Suprapubic skin (tissue), 4 donors: ENCODE measurements at regions not wholly inside any gene's neighbourhood (a gene's known extent, or its start where the extent isn't known, plus 50 kb on each side); places are given as distances from the start of the nearest gene placed in this dataset.

Experiments
- DNase-seq, 2 donors: peaks; one replicate each; pipeline ENCODE4 v3.0.0-alpha.2; 2019; ENCODE audit warnings: low spot score in 2 of 2
- H3K27ac ChIP-seq: fragments of 200-600 bp; sonication (generic); one replicate; pipeline ENCODE4 v1.5.1; 2019
- H3K27me3 ChIP-seq: fragments of 200-600 bp; sonication (generic); one replicate; pipeline ENCODE4 v1.5.1; 2019
- H3K36me3 ChIP-seq: fragments of 200-600 bp; sonication (generic); one replicate; pipeline ENCODE4 v1.5.1; 2019
- H3K4me1 ChIP-seq: fragments of 200-600 bp; sonication (generic); one replicate; pipeline ENCODE4 v1.5.1; 2019
- H3K4me3 ChIP-seq: fragments of 200-600 bp; sonication (generic); one replicate; pipeline ENCODE4 v1.5.1; 2019; ENCODE audit warnings: mild to moderate bottlenecking
- H3K9me3 ChIP-seq: fragments of 200-600 bp; sonication (generic); one replicate; pipeline ENCODE4 v1.5.1; 2019
- EP300 ChIP-seq: sonication (generic); formaldehyde crosslinking; IDR thresholded peaks from one replicate; pipeline ENCODE4 v1.6.1; 2017; ENCODE audit warnings: antibody characterized with exemption
- POLR2A ChIP-seq, 2 donors: fragments of 450-650 bp; IDR thresholded peaks; one replicate each; pipeline ENCODE4 v1.6.1; 2017; ENCODE audit warnings: antibody characterized with exemption in 2 of 2, mild to moderate bottlenecking in 2 of 2, moderate library complexity in 2 of 2
- POLR2AphosphoS5 ChIP-seq, 3 donors: sonication (generic); formaldehyde crosslinking; IDR thresholded peaks; one replicate each; pipeline ENCODE4 v1.6.1; 2017; ENCODE audit warnings: antibody characterized with exemption in 3 of 3
- WGBS: methylation state at CpG from one replicate; pipeline ENCODE4 v1.1.5; 2018; 5-methylcytosine and 5-hydroxymethylcytosine counted together
- TF ChIP-seq, protein P1 (sequence below), 2 donors: fragments of 200-600 bp in 1 of 2; fragments of 450-650 bp in 1 of 2; sonication (generic) in 1 of 2; IDR thresholded peaks; one replicate each; pipeline ENCODE4 v1.5.1; 2016 to 2019; ENCODE audit warnings: antibody characterized with exemption in 2 of 2, mild to moderate bottlenecking in 1 of 2, moderate library complexity in 1 of 2

DNA sequence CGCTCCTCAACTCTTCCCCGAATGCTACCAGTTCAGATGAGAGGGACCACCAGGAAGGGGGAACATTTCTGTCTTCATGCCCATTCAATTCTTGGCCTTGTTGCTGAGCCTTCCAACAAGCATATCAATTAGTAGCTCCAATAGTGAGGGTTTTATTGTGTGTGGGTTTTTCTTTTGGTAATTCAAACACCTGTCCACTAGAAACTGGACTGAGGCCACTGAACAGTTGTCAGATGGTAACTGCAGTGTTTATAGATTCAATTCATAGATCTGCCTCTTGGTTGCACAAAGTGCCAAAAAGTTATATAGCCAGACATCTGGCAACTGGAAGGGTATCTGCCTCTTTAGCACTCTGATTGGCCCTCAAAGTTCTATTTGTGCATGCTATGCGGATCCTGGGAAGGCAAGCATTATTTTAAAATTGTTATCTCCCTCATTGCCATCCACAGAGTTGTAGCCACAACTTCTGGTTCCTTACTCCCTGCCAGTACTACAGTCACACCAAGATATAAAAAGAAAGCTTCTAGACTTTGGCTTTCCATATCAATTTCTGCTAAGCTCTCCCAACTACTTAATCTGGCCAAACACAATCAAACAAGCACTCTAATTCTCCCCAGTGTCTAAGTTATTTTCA is 83.3 kb upstream of the ZNF521 start:
- H3K36me3 ChIP-seq, result no peaks in the 10 kb centered on the region
- DNase-seq, result no peak
- no peaks in the 10 kb centered on the region for H3K27me3 ChIP-seq
- no peaks in the 10 kb centered on the region for H3K9me3 ChIP-seq
- no peaks in the 10 kb centered on the region for H3K4me1 ChIP-seq
- no peak overlapping the region for H3K27ac ChIP-seq
- H3K4me3 ChIP-seq, result no peak overlapping the region
- TF ChIP-seq POLR2A (IDR thresholded peaks at IDR 0.05), result no peak
- no peak for TF ChIP-seq EP300
- TF ChIP-seq, protein P1, sequence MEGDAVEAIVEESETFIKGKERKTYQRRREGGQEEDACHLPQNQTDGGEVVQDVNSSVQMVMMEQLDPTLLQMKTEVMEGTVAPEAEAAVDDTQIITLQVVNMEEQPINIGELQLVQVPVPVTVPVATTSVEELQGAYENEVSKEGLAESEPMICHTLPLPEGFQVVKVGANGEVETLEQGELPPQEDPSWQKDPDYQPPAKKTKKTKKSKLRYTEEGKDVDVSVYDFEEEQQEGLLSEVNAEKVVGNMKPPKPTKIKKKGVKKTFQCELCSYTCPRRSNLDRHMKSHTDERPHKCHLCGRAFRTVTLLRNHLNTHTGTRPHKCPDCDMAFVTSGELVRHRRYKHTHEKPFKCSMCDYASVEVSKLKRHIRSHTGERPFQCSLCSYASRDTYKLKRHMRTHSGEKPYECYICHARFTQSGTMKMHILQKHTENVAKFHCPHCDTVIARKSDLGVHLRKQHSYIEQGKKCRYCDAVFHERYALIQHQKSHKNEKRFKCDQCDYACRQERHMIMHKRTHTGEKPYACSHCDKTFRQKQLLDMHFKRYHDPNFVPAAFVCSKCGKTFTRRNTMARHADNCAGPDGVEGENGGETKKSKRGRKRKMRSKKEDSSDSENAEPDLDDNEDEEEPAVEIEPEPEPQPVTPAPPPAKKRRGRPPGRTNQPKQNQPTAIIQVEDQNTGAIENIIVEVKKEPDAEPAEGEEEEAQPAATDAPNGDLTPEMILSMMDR (IDR thresholded peaks at IDR 0.05), result no peak
- no peak for TF ChIP-seq POLR2AphosphoS5 (IDR thresholded peaks at IDR 0.05)
- WGBS, result 93% methylated on average over 3 of the region's 3 CpGs

DNA sequence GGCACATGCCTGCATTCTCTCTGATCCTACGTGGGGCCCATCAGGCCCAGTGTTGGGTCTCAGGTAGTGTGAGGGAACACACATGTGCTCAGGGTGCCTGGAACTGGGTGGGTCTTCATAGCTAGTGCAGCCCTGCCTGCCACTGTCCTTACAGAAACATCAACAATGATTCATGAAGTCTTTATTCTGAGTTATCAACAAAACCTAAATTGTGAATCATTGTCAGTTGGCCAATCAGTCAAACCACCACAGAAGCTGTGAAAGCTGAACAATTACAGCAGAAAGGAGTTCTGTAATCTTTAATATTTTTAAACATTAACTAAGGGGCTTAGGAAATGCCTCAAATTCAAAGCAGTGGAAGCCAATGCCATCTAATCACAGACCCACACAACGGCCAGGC is 82.8 kb upstream of the ZNF521 start:
- TF ChIP-seq, protein P1 (IDR thresholded peaks at IDR 0.05), result no peak
- no peak for TF ChIP-seq POLR2AphosphoS5 (IDR thresholded peaks at IDR 0.05)
- TF ChIP-seq POLR2A (IDR thresholded peaks at IDR 0.05), result no peak
- no peak for TF ChIP-seq EP300
- 89% methylated on average over 2 of the region's 2 CpGs for WGBS
- Histone ChIP-seq H3K27me3 (no peaks in the 10 kb centered on the region), H3K4me1 (no peaks in the 10 kb centered on the region), H3K36me3 (no peaks in the 10 kb centered on the region), H3K4me3 (no peak overlapping the region), H3K27ac (no peak overlapping the region), H3K9me3 (no peaks in the 10 kb centered on the region)
- DNase-seq, result no peak

DNA sequence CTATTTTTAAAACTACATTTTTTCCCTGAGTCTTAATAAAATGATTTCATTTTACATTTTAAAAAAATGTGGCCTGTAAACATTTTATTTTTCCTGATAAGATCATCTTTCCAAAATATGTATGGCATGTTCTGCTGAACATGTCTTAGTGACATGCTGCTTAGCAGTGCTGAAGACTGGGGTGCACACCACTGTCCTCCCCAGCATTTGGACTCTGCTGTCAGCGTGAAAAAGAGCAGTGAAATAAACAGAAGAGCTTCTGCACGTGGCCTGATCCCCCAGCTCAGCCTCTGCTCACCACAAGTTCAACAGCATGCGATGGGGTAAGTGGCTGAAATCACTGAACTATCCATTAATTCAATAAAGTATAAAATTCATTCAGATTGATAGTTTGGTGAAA is 81.6 kb upstream of the ZNF521 start:
- Histone ChIP-seq H3K27me3 (no peaks in the 10 kb centered on the region), H3K27ac (no peak overlapping the region), H3K9me3 (no peaks in the 10 kb centered on the region), H3K4me3 (no peak overlapping the region), H3K36me3 (no peaks in the 10 kb centered on the region), H3K4me1 (no peaks in the 10 kb centered on the region)
- WGBS, result 72% methylated on average over 3 of the region's 3 CpGs
- TF ChIP-seq EP300 (no peak), POLR2A (IDR thresholded peaks at IDR 0.05) (no peak), POLR2AphosphoS5 (IDR thresholded peaks at IDR 0.05) (no peak)
- TF ChIP-seq, protein P1 (IDR thresholded peaks at IDR 0.05), result no peak
- no peak for DNase-seq

DNA sequence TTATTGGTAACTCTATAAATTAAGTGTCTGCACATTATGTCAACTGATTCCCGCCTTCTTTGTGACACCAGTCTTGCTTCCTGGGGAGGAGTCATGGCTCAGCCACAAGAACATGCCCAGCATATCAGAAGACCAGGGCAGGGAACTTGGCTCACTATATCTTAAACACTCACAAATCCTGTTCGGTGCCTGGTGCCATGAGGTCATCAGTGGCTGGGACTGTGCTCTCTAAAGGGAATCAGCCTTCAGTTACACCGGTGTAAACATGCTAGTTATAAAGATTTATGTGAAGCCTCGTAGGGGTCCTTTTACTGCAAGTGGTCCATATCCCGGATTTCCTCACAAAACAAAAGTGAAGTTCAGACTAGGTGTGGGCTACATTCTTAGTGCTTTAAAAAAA is 73.1 kb upstream of the ZNF521 start:
- Histone ChIP-seq H3K9me3 (no peaks in the 10 kb centered on the region), H3K36me3 (no peaks in the 10 kb centered on the region), H3K4me3 (no peak overlapping the region), H3K27ac (no peak overlapping the region), H3K4me1 (no peaks in the 10 kb centered on the region), H3K27me3 (no peaks in the 10 kb centered on the region)
- TF ChIP-seq POLR2A (IDR thresholded peaks at IDR 0.05) (no peak), EP300 (no peak), POLR2AphosphoS5 (IDR thresholded peaks at IDR 0.05) (no peak)
- TF ChIP-seq, protein P1 (IDR thresholded peaks at IDR 0.05), result no peak
- 45% methylated on average over 5 of the region's 5 CpGs for WGBS
- DNase-seq, result no peak

DNA sequence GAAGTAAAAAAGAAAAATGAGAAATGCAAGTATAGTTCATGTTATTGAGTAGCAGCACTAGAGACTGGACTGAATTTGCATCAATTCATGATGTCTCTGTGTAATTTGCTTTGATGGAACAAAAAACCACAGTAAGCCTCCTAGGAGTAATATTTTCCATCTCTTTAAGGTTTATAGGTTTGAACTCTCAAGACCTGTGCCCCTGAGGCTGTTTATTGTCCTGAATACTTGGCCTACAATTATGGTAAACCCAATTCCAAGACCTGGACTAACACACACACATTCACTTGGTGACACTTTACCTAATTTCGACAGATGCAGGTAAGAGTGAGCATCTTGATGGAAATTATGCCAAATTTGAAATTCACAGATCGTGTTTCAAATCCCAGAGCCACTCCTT is 71.8 kb upstream of the ZNF521 start:
- WGBS, result 38% methylated on average over 2 of the region's 2 CpGs
- H3K4me1 ChIP-seq, result no peaks in the 10 kb centered on the region
- no peaks in the 10 kb centered on the region for H3K9me3 ChIP-seq
- DNase-seq, result no peak
- no peak overlapping the region for H3K4me3 ChIP-seq
- H3K36me3 ChIP-seq, result no peaks in the 10 kb centered on the region
- TF ChIP-seq, protein P1 (IDR thresholded peaks at IDR 0.05), result no peak
- TF ChIP-seq POLR2AphosphoS5 (IDR thresholded peaks at IDR 0.05) (no peak), EP300 (no peak), POLR2A (IDR thresholded peaks at IDR 0.05) (no peak)
- H3K27me3 ChIP-seq, result no peaks in the 10 kb centered on the region
- H3K27ac ChIP-seq, result no peak overlapping the region
